22Rv1 (cell line): ENCODE measurements at regions not wholly inside any gene's neighbourhood (a gene's known extent, or its start where the extent isn't known, plus 50 kb on each side); places are given as distances from the start of the nearest gene placed in this dataset.

ENCODE experiments used
- CTCF ChIP-seq: fragments of 450-650 bp; IDR thresholded peaks from 2 replicates; pipeline ENCODE4 v1.5.1; 2017; ENCODE audit warnings: mild to moderate bottlenecking
- ZFX ChIP-seq: fragments of 450-650 bp; IDR thresholded peaks from 2 replicates; pipeline ENCODE4 v1.6.1; 2017; ENCODE audit warnings: antibody characterized with exemption, borderline replicate concordance

GRCh38 chr6:28693033-28693750 is 167.5 kb downstream of the GPX5 start:
- TF ChIP-seq CTCF (no peak), ZFX (no peak)
